AG04450 (cell line): ENCODE measurements at regions not wholly inside any gene's neighbourhood (a gene's known extent, or its start where the extent isn't known, plus 50 kb on each side); places are given as distances from the start of the nearest gene placed in this dataset.

Experiments
- CTCF ChIA-PET: fragments of 300-600, 350-600 bp; formaldehyde crosslinking; extraction: SDS; loops from one replicate; lab custom pipeline; 2022; ENCODE audit warnings: antibody characterized with exemption, inconsistent platforms; lab: Charles Lee
- POLR2A ChIA-PET: fragments of 350-600 bp; formaldehyde crosslinking; extraction: SDS; loops from one replicate; lab custom pipeline; 2021; ENCODE audit warnings: antibody characterized with exemption, inconsistent platforms; lab: Yijun Ruan, JAX
- DNase-seq: peaks from one replicate; pipeline ENCODE4 v3.0.0-alpha.2; 2011; ENCODE audit warnings: low read depth, low spot score
- H3K27ac ChIP-seq: one replicate; pipeline ENCODE4 v1.5.1; 2012; ENCODE audit warnings: low read depth, low read length, control low read depth
- H3K27me3 ChIP-seq: one replicate; pipeline ENCODE4 v1.6.0; 2012; ENCODE audit warnings: low read length; ENCODE audit not compliant: control insufficient read depth, insufficient read depth
- H3K4me3 ChIP-seq: 2 replicates; pipeline ENCODE4 v1.5.1; 2011; ENCODE audit warnings: mild to moderate bottlenecking, low read depth, low read length, control low read depth
- H3K9me3 ChIP-seq: 2 replicates; pipeline ENCODE4 v1.5.1; 2012; ENCODE audit warnings: low read length; ENCODE audit not compliant: control insufficient read depth, insufficient read depth
- CTCF ChIP-seq: IDR thresholded peaks from 2 replicates; pipeline ENCODE4 v1.5.1; 2011; ENCODE audit warnings: low read depth, low read length, control low read depth, inconsistent platforms

GRCh38 chr3:170751083-170751898 lies 118.7 kb downstream of the RPL22L1 start:
- POLR2A ChIA-PET: interaction anchor here (0.6 to 2.6 kb wide), 7 partner anchors 9 to 60 kb away, joined by 3 to 32 read pairs (median 4); no protein-coding TSS in a partner anchor
- DNase-seq: peak; percentile 63
- Histone ChIP-seq H3K9me3 (no peaks in the 10 kb centered on the region), H3K27me3 (no peaks in the 10 kb centered on the region), H3K4me3 (no peak overlapping the region), H3K27ac (peak overlapping the region; percentile 91)
- CTCF ChIA-PET: interaction anchor here (0.8 to 3.1 kb wide), 6 partner anchors 10 to 338 kb away, joined by 3 to 12 read pairs (median 4); no protein-coding TSS in a partner anchor
- TF ChIP-seq CTCF: no peak

- Histone ChIP-seq H3K9me3 (no peaks in the 10 kb centered on the region), H3K27me3 (no peaks in the 10 kb centered on the region), H3K4me3 (no peak overlapping the region), H3K27ac (peak overlapping the region; percentile 53)
- TF ChIP-seq CTCF: no peak
- no peak for DNase-seq
- ChIA-PET POLR2A (interaction anchor here (1.0 to 2.6 kb wide), 4 partner anchors 8 to 61 kb away, joined by 3 to 32 read pairs (median 9); no protein-coding TSS in a partner anchor), CTCF (interaction anchor here (1.1 to 3.1 kb wide), 3 partner anchors 13 to 337 kb away, joined by 3 to 12 read pairs (median 6); no protein-coding TSS in a partner anchor)
Measured at GRCh38 chr3:170750478-170750830, 119.5 kb downstream of the RPL22L1 start.

DNA sequence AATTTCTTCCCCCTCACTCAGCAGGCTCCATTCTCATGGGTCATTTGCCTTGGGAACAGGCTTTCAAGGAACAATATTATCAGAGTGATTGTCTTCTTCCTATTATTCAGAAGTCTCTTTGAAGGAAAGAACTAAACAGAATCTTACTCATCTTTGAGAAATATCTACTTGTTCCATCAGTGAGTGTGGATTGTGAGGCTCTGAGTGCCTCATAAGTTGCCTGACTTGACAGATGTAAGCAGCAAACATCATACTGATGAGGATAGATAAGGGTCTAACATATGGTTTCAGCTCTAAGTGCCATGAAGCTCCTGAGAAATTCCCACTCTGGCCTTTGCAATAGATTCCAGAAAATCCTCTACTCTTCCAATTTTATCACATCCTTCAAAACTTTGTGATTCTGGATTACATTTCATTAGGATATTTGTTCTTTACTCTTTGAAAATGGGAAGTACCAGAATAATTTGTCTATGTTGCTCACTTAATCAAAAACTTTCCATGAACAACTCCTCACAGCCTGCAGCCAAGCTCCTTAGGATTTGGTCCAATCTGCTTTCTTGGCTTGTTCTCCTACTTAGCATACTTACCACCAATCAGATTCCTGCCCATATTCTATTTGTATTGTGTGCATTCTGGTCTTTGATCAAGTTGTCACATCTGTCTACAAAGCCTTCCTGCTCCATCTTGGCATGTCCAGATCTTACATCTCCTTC lies 120.1 kb downstream of the RPL22L1 start:
- ChIA-PET CTCF (interaction anchor here (2.4 to 3.1 kb wide), 2 partner anchors 62 to 337 kb away, joined by 6 to 12 read pairs; no protein-coding TSS in a partner anchor), POLR2A (interaction anchor here (2.6 kb wide), 1 partner anchor 53 kb away, joined by 32 read pairs; no protein-coding TSS in a partner anchor)
- DNase-seq: no peak

DNA sequence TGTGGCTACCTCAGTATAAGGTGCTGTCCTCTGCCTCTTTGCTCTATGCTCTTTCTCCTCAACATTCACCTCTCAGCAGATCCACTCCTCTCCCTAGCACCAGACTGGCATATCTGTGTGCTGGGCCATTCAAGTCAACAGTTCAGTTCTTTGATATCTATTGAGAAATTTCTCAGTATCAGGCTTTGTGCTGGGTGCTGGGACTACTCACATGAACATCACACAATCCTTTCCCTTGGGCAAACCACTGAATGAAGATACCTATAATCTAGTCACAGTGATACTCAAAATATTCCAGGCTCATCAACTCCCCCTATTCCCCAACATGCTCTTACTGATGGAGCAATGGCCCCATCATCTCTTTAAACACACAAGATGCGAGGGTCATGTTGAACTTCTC lies 120.8 kb downstream of the RPL22L1 start:
- no peak overlapping the region for H3K4me3 ChIP-seq
- ChIA-PET CTCF (interaction anchor here (3.1 kb wide), 1 partner anchor 63 kb away, joined by 12 read pairs; no protein-coding TSS in a partner anchor), POLR2A (no interaction called here)
- DNase-seq: no peak
- no peak for TF ChIP-seq CTCF
- H3K27ac ChIP-seq: no peak overlapping the region
- H3K27me3 ChIP-seq: no peaks in the 10 kb centered on the region
- H3K9me3 ChIP-seq: no peaks in the 10 kb centered on the region

More for the DNA sequence above, 120.1 kb downstream of the RPL22L1 start:
- Histone ChIP-seq H3K27ac (peak overlapping the region; percentile 53), H3K9me3 (no peaks in the 10 kb centered on the region), H3K4me3 (no peak overlapping the region), H3K27me3 (no peaks in the 10 kb centered on the region)
- no peak for TF ChIP-seq CTCF
